ENCODE measurements at regions not wholly inside any gene's neighbourhood (a gene's known extent, or its start where the extent isn't known, plus 50 kb on each side); places are given as distances from the start of the nearest gene placed in this dataset.

DNA sequence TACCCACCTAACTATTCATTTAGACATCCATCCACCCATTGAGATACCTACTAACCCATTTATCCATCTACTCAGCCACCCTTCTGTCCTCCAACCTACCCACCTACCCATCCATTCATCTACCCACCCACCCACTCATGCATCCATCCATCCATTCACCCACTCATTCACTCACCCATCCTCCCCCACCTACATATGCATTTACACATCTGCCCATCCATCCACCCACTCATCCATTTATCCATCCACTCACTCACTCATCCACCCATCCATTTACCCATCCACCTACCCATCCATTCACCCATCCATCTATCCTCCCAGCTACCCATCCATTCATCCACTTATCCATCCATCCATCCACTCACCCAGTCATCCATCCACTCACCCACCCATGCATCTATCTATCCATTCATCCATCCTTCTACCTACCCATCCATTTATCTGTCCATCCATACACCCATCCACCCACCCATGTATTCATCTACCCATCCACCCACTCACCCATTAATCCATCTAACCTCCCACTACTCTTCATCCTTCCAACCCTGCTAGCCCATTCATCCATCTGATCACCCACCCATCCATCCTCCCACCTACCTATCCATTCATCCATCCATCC lies 378.7 kb downstream of the CTTN start:
- DNase-seq: no peak

DNA sequence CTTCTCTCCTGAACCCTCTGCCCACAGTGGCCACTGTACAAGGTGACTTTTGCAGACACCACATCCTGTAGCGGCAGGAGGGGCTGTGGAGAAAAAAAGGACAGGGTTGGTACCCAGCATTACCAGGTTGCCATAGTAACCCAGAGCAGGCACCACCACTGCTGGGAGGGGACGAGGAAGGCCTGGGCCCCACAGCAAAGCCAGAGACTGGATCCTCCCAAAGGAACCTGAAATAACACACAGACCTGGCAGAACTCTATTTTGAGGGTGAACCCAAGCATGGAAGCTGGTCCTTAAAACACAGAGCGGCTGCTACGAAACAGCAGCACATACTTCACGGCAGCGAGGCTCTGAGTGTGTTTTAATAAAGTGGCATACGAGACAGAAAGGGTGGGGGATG lies 380.6 kb downstream of the CTTN start:
- DNase-seq: no peak

GRCh38 chr11:70779433-70780245 lies 381.3 kb downstream of the CTTN start:
- DNase-seq: no peak

GRCh38 chr11:70780246-70780535 lies 381.9 kb downstream of the CTTN start:
- DNase-seq: no peak

DNA sequence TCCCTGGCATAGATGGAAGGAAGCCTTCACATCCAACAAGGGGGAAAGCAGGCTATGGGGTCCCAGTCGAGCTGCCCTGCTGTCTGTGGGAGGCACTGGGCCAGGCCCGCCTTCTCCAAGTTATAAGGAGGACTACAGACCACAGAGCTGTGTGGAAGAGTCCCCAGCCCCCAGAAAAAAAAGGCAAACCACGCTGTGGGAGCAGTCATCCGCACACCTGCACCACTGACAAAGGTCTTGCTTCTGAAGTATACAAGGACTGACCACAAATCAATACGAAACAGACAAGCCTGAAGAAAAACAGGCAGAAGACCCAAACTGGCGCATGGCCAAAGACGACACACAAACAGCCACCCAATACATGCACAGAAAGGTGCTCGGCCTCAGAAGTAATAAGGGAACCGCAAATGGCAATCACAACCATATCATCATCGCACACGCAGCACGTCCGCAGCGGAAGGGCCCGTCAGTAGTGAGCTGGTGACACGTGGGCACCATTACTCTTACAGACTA lies 384.1 kb downstream of the CTTN start:
- no peak for DNase-seq

DNA sequence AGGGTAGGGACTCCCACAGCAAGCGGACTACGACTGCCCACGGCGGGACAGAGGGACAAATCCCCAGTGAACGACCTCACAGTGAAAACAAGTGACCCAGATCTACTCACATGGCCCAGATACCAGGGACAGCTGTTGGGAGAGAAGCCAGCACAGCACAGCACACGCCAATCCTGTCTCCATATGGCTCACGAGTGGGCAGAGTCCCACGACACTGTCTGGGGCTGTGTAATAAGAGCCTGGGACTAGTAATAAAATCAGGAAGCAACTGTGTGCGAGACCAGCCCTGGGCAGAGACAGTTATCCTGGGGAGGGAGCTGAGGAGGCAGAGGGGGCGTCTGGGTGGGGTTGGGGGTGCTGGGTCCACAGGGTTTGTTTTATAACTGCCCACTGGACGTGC lies 385.0 kb downstream of the CTTN start:
- no peak for DNase-seq

DNA sequence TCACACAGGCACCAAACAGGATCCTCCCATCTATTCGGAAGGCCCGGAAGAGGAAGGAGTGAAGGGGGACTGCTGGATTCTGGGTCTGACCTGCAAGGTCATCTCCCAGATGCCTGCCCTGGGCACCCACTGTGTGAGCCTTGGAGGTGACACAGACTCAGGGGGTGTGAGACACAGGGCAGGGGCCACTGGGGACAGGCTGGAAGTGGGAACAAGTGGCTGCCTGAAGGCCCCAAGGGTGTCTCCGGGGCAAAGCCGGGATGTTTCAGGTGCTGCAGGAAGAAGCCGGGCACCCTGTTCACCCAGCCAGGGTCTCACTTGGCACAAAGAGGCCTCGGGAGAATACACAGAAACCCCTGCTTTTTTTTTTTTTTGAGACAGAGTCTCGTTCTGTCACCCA lies 385.5 kb downstream of the CTTN start:
- no peak for DNase-seq

- no peak for DNase-seq
Measured at GRCh38 chr11:70785372-70785771, 387.0 kb downstream of the CTTN start.

DNA sequence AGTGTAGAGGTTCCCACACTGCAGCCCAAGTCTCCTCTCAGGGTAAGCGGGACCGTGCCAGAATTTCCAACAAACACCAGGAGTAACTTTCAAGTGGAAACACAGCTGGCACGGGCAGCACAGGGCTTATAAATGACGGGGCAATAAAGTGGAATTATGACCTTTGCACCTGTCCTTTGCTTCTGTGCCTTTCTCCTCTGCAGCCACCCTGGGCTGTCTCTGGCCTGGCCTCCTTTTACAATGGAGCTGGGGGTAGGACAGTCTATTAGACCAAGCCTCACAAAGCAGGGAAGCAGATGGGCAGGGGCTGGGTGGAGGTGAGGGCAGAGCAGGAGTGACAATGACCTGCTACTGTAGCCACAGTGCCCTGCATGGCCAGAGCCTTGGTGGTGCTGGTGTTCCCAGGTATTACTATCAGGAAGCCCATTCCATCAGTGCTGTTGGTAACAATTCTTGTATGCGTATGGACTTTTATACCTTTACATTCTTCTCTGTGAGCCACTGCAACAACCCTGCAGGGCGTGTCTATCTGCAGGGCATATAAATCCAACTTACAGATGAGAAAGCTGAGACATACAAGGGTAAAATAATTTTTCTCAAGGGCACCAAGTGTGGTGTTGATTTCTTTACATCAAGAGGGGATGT lies 387.8 kb downstream of the CTTN start:
- DNase-seq: no peak

- DNase-seq: no peak
Measured at GRCh38 chr11:70788248-70789022, 390.1 kb downstream of the CTTN start.

DNA sequence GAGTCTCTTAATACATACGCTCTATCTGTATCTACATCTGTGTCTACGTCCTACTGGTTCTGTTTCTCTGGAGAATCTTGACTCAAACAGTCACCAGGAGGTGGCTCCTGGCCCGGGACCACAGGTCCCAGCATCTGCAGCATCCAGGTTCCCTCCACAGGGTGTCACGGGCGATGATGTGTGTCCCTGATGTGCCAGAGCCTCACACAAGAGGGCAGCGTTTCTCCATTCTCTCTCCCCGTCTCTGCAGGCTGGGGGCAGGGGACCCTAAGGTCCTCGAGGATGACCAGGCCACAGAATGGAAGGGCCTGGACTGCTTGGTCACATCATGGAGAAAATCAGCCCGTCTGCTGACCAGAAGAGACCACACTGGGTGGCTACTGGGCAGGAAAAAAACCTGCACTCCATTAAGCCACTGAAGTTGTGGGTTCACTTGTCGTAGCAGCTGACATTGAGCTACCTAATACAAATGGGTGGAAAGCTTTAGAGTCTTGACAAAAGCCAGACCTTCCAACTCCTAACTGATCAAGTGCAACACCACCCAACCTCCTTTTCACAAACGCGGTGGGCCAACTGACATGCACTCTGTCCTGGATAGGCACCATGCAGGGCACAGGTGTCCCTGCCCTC lies 392.5 kb downstream of the CTTN start:
- no peak for DNase-seq

DNA sequence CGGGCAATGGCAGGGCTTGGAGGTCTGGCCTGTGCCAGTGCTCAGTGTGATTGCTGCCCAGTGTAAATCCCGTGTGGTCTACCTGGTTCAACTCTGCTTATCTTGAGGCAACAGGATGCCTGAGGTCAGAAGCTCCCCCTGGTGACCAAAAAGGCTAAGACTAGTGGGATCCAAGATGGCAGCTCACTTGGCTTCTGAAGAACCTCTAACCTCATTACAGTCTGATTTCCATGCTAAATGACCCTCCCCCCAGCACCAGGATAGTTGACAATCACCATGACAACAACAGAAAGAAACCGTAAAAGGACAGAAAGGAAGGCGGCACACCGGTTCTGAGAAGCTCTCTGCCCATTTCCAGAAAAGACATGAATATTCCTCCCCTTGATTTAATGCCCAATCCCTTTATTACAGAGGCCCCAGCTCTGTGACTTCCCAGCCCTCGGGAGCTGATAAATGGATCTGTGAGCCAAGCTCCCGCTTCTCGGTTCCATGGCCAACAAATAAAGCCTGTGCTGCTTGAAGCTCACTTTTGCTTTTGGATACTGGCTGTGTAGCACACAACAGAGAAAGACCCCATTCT lies 398.4 kb downstream of the CTTN start:
- DNase-seq: no peak

- DNase-seq: no peak
Measured at GRCh38 chr11:70798296-70798695, 400.0 kb downstream of the CTTN start.

GRCh38 chr11:70799386-70799785 lies 401.1 kb downstream of the CTTN start:
- DNase-seq: no peak

DNA sequence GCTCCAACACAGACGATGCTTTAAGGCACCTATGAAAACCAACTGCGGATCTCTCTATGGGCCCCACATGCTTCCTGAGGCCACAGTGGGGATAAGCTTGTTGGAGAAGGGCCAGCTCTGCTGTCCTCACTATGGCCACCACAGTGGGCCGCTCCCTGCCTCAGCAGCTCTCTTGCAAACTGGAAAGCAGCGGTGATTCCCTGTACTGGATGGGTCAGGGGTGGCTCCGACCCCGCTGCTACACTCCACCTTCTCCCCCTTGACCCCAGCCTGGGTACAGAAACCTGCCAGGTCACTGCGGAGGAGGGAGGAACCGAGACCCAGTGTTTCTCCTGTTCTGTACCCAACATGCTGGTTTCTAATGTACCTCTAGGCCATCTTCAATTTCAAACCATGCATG lies 403.9 kb downstream of the CTTN start:
- DNase-seq: no peak

DNA sequence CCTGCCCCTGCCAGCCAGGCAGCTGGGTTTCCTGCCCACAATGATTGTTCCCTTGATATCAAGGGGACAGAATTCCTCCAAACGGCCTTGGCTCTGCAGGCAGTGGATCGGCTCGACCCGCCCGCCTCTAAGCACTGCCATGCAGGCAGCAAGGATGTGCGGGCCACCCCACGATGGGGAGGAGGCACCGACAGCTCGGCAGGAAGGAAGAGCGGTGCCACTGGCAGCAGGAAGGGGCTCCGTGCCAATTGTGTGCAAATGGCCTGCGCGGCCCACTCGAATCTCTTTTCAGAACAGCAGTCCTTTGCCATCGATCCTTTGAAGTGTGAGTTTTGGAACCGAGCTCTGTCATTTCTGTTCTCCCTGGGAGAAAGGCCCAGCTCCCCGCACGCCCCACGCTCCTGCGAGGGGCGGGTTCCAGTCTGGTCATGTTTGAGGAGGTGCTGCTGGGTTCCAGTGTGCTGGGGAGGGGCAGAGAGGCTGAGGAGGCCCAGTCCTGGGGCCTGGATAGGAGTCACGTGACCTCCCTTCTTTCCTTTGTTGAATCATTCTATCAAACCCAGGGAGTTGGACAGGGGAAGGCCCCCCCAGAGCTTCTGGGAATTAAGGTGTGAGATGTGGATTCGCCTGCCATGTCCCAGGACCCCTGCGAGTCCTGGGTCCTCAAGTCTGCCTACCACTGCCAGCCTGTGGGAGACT lies 406.0 kb downstream of the CTTN start:
- DNase-seq: no peak

GRCh38 chr11:70805243-70805642 lies 406.9 kb downstream of the CTTN start:
- DNase-seq: no peak

GRCh38 chr11:70805971-70806370 lies 407.6 kb downstream of the CTTN start:
- no peak for DNase-seq

- DNase-seq: no peak
Measured at GRCh38 chr11:70806461-70807194, 408.3 kb downstream of the CTTN start.

GRCh38 chr11:70807195-70807543 lies 408.8 kb downstream of the CTTN start:
- no peak for DNase-seq

GRCh38 chr11:70808686-70809375 lies 410.5 kb downstream of the CTTN start:
- DNase-seq: no peak

Data from COR-L47 (cell line).